ENCODE measurements at regions not wholly inside any gene's neighbourhood (a gene's known extent, or its start where the extent isn't known, plus 50 kb on each side); places are given as distances from the start of the nearest gene placed in this dataset.

GRCh38 chr2:22893761-22894517 is 491.0 kb upstream of the KLHL29 start:
- Histone ChIP-seq H3K4me3 (ENCODE audit: low read length in 2 of 2) (no peak overlapping the region), H3K14ac (ENCODE audit: low read length) (no peak overlapping the region), H3K27me3 (ENCODE audit: control insufficient read depth in 3 of 3, insufficient read depth in 3 of 3, low read depth in 1 of 3, low read length in 3 of 3) (no peaks in the 10 kb centered on the region), H3K18ac (ENCODE audit: low read length) (peak overlapping the region; percentile 76), H3K23ac (ENCODE audit: low read depth, low read length, poor library complexity) (no peak overlapping the region), H4K8ac (ENCODE audit: low read depth, low read length) (no peak overlapping the region), H3K4me2 (ENCODE audit: insufficient read depth, low read length, poor library complexity, severe bottlenecking) (no peak overlapping the region), H3K36me3 (replicated peaks in 1 of 2; ENCODE audit: control insufficient read depth in 2 of 2, insufficient read depth in 2 of 2, low read length in 2 of 2) (no peaks in the 10 kb centered on the region), H3K9ac (ENCODE audit: low read depth, low read length, poor library complexity) (no peak overlapping the region), H3K79me1 (ENCODE audit: low read depth, low read length) (no peaks in the 10 kb centered on the region), H4K91ac (ENCODE audit: low read depth, low read length, poor library complexity) (no peak overlapping the region), H2AK5ac (ENCODE audit: low read depth, low read length) (no peak overlapping the region), H3K4me1 (ENCODE audit: control insufficient read depth in 2 of 2, insufficient read depth in 1 of 2, low read depth in 1 of 2, low read length in 2 of 2) (peaks cover 0 to 8% of the 10 kb centered on the region in 2 donors), H2AFZ (ENCODE audit: low read length) (no peak overlapping the region), H2BK5ac (ENCODE audit: low read length) (no peak overlapping the region), H3K9me3 (replicated peaks in 1 of 2; ENCODE audit: control insufficient read depth in 2 of 2, insufficient read depth in 1 of 2, low read depth in 1 of 2, low read length in 2 of 2) (no peaks in the 10 kb centered on the region), H3K27ac (replicated peaks; ENCODE audit: low read length) (no peak overlapping the region), H2BK15ac (ENCODE audit: low read length) (no peak overlapping the region), H2BK12ac (ENCODE audit: low read length) (no peak overlapping the region), H2BK120ac (ENCODE audit: low read depth, low read length) (no peak overlapping the region), H3K4ac (ENCODE audit: low read length) (no peak overlapping the region)
- WGBS, 2 donors (ENCODE audit: extremely low coverage in 2 of 2, insufficient read length in 2 of 2, insufficient replicate concordance in 1 of 2): no CpG with 5 or more reads among the region's 13 CpGs
- DNase-seq (ENCODE audit: low spot score): no peak

GRCh38 chr2:22894761-22895160 is 490.2 kb upstream of the KLHL29 start:
- Histone ChIP-seq H2AFZ (ENCODE audit: low read length) (no peak overlapping the region), H3K4me2 (ENCODE audit: insufficient read depth, low read length, poor library complexity, severe bottlenecking) (no peak overlapping the region), H3K4me1 (ENCODE audit: control insufficient read depth in 2 of 2, insufficient read depth in 1 of 2, low read depth in 1 of 2, low read length in 2 of 2) (peaks cover 0 to 8% of the 10 kb centered on the region in 2 donors), H3K23ac (ENCODE audit: low read depth, low read length, poor library complexity) (no peak overlapping the region), H3K4ac (ENCODE audit: low read length) (no peak overlapping the region), H3K14ac (ENCODE audit: low read length) (no peak overlapping the region), H3K18ac (ENCODE audit: low read length) (no peak overlapping the region), H2BK120ac (ENCODE audit: low read depth, low read length) (no peak overlapping the region), H3K9me3 (replicated peaks in 1 of 2; ENCODE audit: control insufficient read depth in 2 of 2, insufficient read depth in 1 of 2, low read depth in 1 of 2, low read length in 2 of 2) (no peaks in the 10 kb centered on the region), H3K27ac (replicated peaks; ENCODE audit: low read length) (no peak overlapping the region), H2BK15ac (ENCODE audit: low read length) (no peak overlapping the region), H4K8ac (ENCODE audit: low read depth, low read length) (no peak overlapping the region), H2AK5ac (ENCODE audit: low read depth, low read length) (no peak overlapping the region), H3K79me1 (ENCODE audit: low read depth, low read length) (no peaks in the 10 kb centered on the region), H3K27me3 (ENCODE audit: control insufficient read depth in 3 of 3, insufficient read depth in 3 of 3, low read depth in 1 of 3, low read length in 3 of 3) (no peaks in the 10 kb centered on the region), H2BK5ac (ENCODE audit: low read length) (no peak overlapping the region), H3K4me3 (ENCODE audit: low read length in 2 of 2) (no peak overlapping the region), H2BK12ac (ENCODE audit: low read length) (no peak overlapping the region), H4K91ac (ENCODE audit: low read depth, low read length, poor library complexity) (no peak overlapping the region), H3K9ac (ENCODE audit: low read depth, low read length, poor library complexity) (no peak overlapping the region), H3K36me3 (replicated peaks in 1 of 2; ENCODE audit: control insufficient read depth in 2 of 2, insufficient read depth in 2 of 2, low read length in 2 of 2) (no peaks in the 10 kb centered on the region)
- peak; percentile 23 for DNase-seq (ENCODE audit: low spot score)
- no CpG with 5 or more reads among the region's 2 CpGs for WGBS, 2 donors (ENCODE audit: extremely low coverage in 2 of 2, insufficient read length in 2 of 2, insufficient replicate concordance in 1 of 2)

DNA sequence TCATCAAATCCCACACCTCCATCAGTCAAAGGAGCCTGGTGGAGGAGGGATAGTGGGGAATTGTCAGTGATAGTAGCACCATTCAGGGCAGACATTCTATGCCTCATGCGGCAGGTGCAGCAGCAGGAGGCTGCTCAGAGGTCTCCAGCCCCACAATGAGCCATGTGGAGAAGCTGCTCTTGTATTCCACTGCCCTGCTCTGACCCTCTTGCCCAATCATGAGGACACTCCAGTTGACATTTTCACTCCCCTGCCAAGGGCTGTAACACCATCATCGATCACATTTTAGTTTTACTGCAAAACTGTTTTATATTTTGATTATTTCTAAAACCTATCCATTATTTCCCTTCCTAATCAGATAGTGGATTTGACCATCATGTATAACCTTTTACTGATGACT is 487.6 kb upstream of the KLHL29 start:
- no peak for DNase-seq (ENCODE audit: low spot score)
- no peak overlapping the region for H2BK120ac ChIP-seq (ENCODE audit: low read depth, low read length)
- no peak overlapping the region for H4K91ac ChIP-seq (ENCODE audit: low read depth, low read length, poor library complexity)
- no peak overlapping the region for H3K23ac ChIP-seq (ENCODE audit: low read depth, low read length, poor library complexity)
- no peak overlapping the region for H3K14ac ChIP-seq (ENCODE audit: low read length)
- H3K4me1 ChIP-seq (ENCODE audit: control insufficient read depth in 2 of 2, insufficient read depth in 1 of 2, low read depth in 1 of 2, low read length in 2 of 2): peaks cover 0 to 8% of the 10 kb centered on the region in 2 donors
- no peak overlapping the region for H2BK5ac ChIP-seq (ENCODE audit: low read length)
- no peak overlapping the region for H3K18ac ChIP-seq (ENCODE audit: low read length)
- no peaks in the 10 kb centered on the region for H3K27me3 ChIP-seq (ENCODE audit: control insufficient read depth in 3 of 3, insufficient read depth in 3 of 3, low read depth in 1 of 3, low read length in 3 of 3)
- H3K4ac ChIP-seq (ENCODE audit: low read length): no peak overlapping the region
- H4K8ac ChIP-seq (ENCODE audit: low read depth, low read length): no peak overlapping the region
- no peak overlapping the region for H2AK5ac ChIP-seq (ENCODE audit: low read depth, low read length)
- no peak overlapping the region for H3K4me2 ChIP-seq (ENCODE audit: insufficient read depth, low read length, poor library complexity, severe bottlenecking)
- no peak overlapping the region for H3K27ac ChIP-seq (replicated peaks; ENCODE audit: low read length)
- no peak overlapping the region for H3K4me3 ChIP-seq (ENCODE audit: low read length in 2 of 2)
- no peak overlapping the region for H2BK12ac ChIP-seq (ENCODE audit: low read length)
- no peaks in the 10 kb centered on the region for H3K9me3 ChIP-seq (replicated peaks in 1 of 2; ENCODE audit: control insufficient read depth in 2 of 2, insufficient read depth in 1 of 2, low read depth in 1 of 2, low read length in 2 of 2)
- H2BK15ac ChIP-seq (ENCODE audit: low read length): no peak overlapping the region
- H3K36me3 ChIP-seq (replicated peaks in 1 of 2; ENCODE audit: control insufficient read depth in 2 of 2, insufficient read depth in 2 of 2, low read length in 2 of 2): no peaks in the 10 kb centered on the region
- H2AFZ ChIP-seq (ENCODE audit: low read length): no peak overlapping the region
- WGBS, 2 donors (ENCODE audit: extremely low coverage in 2 of 2, insufficient read length in 2 of 2, insufficient replicate concordance in 1 of 2): 100% methylated on average over 1 of the region's 2 CpGs; no CpG with 5 or more reads in 1 of the 2 donors
- no peak overlapping the region for H3K9ac ChIP-seq (ENCODE audit: low read depth, low read length, poor library complexity)
- no peaks in the 10 kb centered on the region for H3K79me1 ChIP-seq (ENCODE audit: low read depth, low read length)

DNA sequence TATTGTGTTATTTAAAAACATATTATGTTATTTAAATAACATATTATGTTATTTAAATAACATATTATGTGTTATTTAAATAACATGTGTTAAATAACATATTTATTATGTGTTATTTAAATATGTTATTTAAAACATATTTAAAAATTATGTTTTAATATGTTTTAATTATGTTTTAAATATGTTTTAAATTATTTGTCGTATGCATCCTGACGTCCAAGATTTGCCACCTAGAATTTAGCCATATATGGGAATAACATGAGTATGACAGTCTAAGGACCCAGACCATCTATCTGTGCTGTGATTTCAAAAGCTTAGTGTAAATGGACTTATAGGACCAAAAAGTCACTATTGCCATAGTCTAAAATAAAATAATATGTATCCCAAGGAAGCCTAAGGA is 484.3 kb upstream of the KLHL29 start:
- WGBS, 2 donors (ENCODE audit: extremely low coverage in 2 of 2, insufficient read length in 2 of 2, insufficient replicate concordance in 1 of 2): no CpG with 5 or more reads among the region's 2 CpGs
- DNase-seq (ENCODE audit: low spot score): no peak
- no peak overlapping the region for H3K27ac ChIP-seq (replicated peaks; ENCODE audit: low read length)

More for the DNA sequence above, 484.3 kb upstream of the KLHL29 start:
- no peak overlapping the region for H2BK12ac ChIP-seq (ENCODE audit: low read length)
- H2BK120ac ChIP-seq (ENCODE audit: low read depth, low read length): no peak overlapping the region
- H3K18ac ChIP-seq (ENCODE audit: low read length): no peak overlapping the region
- H2BK15ac ChIP-seq (ENCODE audit: low read length): no peak overlapping the region
- no peaks in the 10 kb centered on the region for H3K9me3 ChIP-seq (replicated peaks in 1 of 2; ENCODE audit: control insufficient read depth in 2 of 2, insufficient read depth in 1 of 2, low read depth in 1 of 2, low read length in 2 of 2)
- no peak overlapping the region for H2BK5ac ChIP-seq (ENCODE audit: low read length)
- no peak overlapping the region for H4K8ac ChIP-seq (ENCODE audit: low read depth, low read length)
- peaks cover 0 to 3% of the 10 kb centered on the region in 2 donors for H3K4me1 ChIP-seq (ENCODE audit: control insufficient read depth in 2 of 2, insufficient read depth in 1 of 2, low read depth in 1 of 2, low read length in 2 of 2)
- no peak overlapping the region for H3K4me2 ChIP-seq (ENCODE audit: insufficient read depth, low read length, poor library complexity, severe bottlenecking)
- no peak overlapping the region for H3K23ac ChIP-seq (ENCODE audit: low read depth, low read length, poor library complexity)
- no peak overlapping the region for H3K4ac ChIP-seq (ENCODE audit: low read length)
- no peak overlapping the region for H2AFZ ChIP-seq (ENCODE audit: low read length)
- no peak overlapping the region for H3K14ac ChIP-seq (ENCODE audit: low read length)
- H4K91ac ChIP-seq (ENCODE audit: low read depth, low read length, poor library complexity): no peak overlapping the region
- H3K4me3 ChIP-seq (ENCODE audit: low read length in 2 of 2): no peak overlapping the region
- no peak overlapping the region for H3K9ac ChIP-seq (ENCODE audit: low read depth, low read length, poor library complexity)
- H2AK5ac ChIP-seq (ENCODE audit: low read depth, low read length): no peak overlapping the region
- no peaks in the 10 kb centered on the region for H3K79me1 ChIP-seq (ENCODE audit: low read depth, low read length)
- no peaks in the 10 kb centered on the region for H3K36me3 ChIP-seq (replicated peaks in 1 of 2; ENCODE audit: control insufficient read depth in 2 of 2, insufficient read depth in 2 of 2, low read length in 2 of 2)
- no peaks in the 10 kb centered on the region for H3K27me3 ChIP-seq (ENCODE audit: control insufficient read depth in 3 of 3, insufficient read depth in 3 of 3, low read depth in 1 of 3, low read length in 3 of 3)
